GM12865 (cell line): ENCODE measurements at regions not wholly inside any gene's neighbourhood (a gene's known extent, or its start where the extent isn't known, plus 50 kb on each side); places are given as distances from the start of the nearest gene placed in this dataset.
"Not testable (repeated sequence)": the region's sequence is repeated elsewhere in the genome, so short reads cannot be mapped to it uniquely, and the experiment has no call there.

ENCODE experiments used
- DNase-seq: peaks from one replicate; pipeline ENCODE4 v3.0.0; 2010; ENCODE audit warnings: low read depth
- H3K4me3 ChIP-seq: 2 replicates; pipeline ENCODE4 v1.5.1; 2011; ENCODE audit warnings: mild to moderate bottlenecking, low read depth, low read length, control low read depth
- CTCF ChIP-seq: IDR thresholded peaks from 2 replicates; pipeline ENCODE4 v1.5.1; 2011; ENCODE audit warnings: low read length, control low read depth, low read depth, inconsistent platforms; ENCODE audit not compliant: insufficient read depth; ENCODE audit errors: missing control alignments

DNA sequence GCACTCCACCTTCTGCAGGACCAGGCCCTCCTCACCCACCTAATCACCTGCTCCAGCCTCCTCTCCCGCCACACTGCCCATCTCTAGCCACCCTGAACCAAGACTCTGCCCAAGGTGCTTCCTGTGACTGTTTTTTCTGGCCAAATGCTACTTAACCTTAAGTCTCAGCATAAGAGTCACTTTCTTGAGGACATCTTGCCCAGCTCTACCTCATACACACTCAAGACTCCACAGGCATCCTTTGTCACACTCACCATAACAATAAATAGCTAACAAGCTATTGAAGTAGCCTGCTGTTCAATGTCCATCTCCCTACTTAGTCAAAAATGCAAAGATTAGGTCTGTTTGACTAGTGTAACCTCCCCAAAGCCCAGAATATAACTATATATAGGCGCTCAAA is 455.4 kb upstream of the NFE2L3 start:
- TF ChIP-seq CTCF: no peak
- H3K4me3 ChIP-seq: no peak overlapping the region
- no peak for DNase-seq

- no peak for TF ChIP-seq CTCF
- no peak for DNase-seq
These were observed 453.4 kb upstream of the NFE2L3 start for GRCh38 chr7:25698451-25699113.

DNA sequence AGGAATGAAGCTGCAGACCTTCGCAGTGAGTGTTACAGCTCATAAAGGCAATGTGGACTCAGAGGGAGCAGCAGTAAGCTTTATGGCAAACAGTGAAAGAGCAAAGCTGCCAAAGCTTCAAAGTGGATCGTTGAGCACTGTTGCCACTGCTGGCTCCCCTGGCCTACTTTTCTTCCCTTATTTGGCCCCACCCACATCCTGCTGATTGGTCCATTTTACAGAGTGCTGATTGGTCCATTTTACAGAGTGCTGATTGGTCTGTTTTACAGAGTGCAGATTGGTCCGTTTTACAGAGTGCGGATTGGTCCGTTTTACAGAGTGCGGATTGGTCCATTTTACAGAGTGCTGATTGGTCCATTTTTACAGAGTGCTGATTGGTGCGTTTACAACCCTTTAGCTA is 451.9 kb upstream of the NFE2L3 start:
- not testable (repeated sequence) for DNase-seq

More at GRCh38 chr7:25698451-25699113, 453.4 kb upstream of the NFE2L3 start:
- no peak overlapping the region for H3K4me3 ChIP-seq

DNA sequence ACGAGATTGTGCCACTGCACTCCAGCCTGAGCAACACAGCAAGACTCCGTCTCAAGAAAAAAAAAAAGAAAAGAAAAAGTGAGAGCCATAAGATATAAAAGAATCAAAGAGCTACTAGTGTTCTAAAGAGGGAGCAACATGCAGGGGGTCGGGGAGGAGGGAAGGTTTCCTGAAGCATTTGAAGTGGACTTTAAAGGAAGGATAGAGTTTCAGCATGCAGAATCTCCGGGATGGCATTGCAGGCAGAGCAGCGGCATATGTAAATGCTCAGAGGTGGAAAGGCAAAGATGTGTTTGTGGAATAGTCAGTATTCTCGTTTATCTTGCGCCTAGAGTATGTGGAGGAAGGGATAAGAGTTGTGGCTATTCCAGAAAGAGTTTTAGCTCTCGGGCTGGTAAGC is 447.6 kb upstream of the NFE2L3 start:
- DNase-seq: no peak
- TF ChIP-seq CTCF: no peak
- no peak overlapping the region for H3K4me3 ChIP-seq

More for the DNA sequence above, 451.9 kb upstream of the NFE2L3 start:
- H3K4me3 ChIP-seq: not testable (repeated sequence)

- H3K4me3 ChIP-seq: no peak overlapping the region
- no peak for DNase-seq
- TF ChIP-seq CTCF: no peak
These were observed 445.2 kb upstream of the NFE2L3 start for GRCh38 chr7:25706764-25707163.

DNA sequence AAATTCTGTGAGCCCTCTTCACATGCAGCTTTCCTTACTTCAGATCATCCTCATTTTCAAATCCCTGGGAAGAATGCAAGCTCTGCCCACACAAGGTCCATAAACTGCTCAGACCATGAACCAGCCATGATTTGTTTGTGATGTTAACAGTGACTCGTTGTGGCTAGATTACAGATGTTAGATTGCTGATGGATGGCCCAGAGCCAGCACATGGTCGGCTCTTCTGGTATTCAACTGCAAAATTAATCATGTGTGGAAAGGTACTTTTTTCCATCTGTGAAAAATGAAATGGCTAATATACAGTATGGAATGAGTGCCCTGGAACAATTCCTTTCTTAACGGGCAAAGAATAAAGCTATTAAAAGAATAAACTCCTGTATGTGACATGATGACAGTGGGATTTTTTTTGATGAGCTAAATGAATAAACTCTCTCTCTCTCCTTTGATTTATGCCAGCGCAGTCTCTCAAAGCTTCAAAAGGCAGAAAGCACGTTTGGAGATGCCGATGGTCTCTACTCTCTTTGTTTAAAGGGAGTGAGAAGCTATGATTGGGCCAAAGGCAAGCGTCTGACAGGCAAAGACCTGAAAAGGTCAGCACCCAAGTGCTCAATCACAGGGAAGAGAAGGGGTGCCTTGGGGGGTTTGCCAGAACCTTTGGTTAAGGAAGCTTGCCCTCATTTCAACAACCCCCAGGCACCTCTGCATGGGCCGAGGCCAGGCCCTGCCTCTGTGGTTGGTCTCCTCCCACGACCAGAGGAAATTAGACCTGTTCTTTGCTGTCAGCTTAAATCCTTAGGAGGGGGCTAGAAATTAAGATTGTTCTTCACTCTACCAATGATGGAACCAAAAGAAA is 444.0 kb upstream of the NFE2L3 start:
- no peak for TF ChIP-seq CTCF
- DNase-seq: no peak
- H3K4me3 ChIP-seq: no peak overlapping the region

GRCh38 chr7:25710959-25711358 is 441.0 kb upstream of the NFE2L3 start:
- no peak for TF ChIP-seq CTCF
- H3K4me3 ChIP-seq: no peak overlapping the region
- DNase-seq: no peak
